ENCODE measurements at regions not wholly inside any gene's neighbourhood (a gene's known extent, or its start where the extent isn't known, plus 50 kb on each side); places are given as distances from the start of the nearest gene placed in this dataset.

DNA sequence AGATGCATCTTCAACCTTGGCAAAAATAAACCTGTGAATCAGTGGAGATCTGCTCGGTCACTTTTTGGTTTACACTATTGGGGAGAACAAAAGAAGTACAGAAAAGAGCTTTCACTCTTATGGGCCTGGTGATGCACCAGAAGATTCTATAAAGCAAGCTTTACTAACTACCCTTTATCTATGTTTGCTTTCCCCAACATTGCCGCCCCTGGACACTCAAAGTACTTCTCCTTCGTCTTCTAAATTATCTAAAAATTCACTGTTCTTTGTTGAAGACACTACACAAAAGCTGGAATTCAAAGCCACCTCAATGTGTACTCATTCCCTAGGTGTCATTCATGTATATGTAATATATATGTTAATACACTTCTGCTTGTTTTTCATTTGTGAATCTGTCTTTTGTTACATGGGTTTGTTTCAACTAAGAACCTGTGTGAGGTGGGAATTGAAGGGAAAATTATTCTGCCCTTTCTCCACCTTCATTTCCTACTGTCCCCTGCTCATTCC lies 97.9 kb upstream of the BTN3A2 start:
- H3K27ac ChIP-seq, result no peak overlapping the region
- no peak for TF ChIP-seq CTCF (conservative IDR thresholded peaks at IDR 0.05)

DNA sequence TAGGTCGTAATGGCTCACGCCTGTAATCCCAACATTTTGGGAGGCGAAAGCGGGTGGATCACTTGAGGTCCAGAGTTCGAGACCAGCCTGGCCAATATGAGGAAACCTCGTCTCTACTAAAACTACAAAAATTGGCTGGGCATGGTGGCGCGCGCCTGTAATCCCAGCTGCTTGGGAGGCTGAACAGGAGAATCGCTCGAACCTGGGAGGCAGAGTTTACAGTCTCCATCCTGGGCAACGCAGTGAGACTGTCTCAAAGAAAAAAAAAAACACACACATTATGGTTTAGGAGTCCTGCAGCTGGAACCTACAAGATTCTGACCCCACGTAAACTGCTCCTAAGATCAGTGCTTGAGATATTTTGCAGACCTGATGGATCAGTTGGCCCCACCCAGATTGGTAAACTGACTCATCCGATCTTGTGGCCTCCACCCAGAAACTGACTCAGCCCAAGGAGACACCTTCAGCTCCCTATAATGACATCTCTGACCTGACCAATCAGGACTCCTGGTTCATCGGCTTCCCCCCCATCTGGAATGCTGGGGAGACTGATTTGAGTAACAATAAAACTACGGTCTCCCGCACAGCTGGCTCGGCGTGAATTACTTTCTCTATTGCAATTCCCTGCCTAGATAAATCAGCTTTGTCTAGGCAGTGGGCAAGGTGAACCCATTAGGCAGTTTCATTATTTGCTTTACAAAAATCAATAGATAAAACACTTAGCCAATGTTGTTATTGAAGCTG lies 96.2 kb upstream of the BTN3A2 start:
- no peak for TF ChIP-seq CTCF (conservative IDR thresholded peaks at IDR 0.05)
- H3K27ac ChIP-seq, result no peak overlapping the region

GRCh38 chr6:26269531-26270485 lies 95.2 kb upstream of the BTN3A2 start:
- no peak for TF ChIP-seq CTCF (conservative IDR thresholded peaks at IDR 0.05)
- H3K27ac ChIP-seq, result no peak overlapping the region

DNA sequence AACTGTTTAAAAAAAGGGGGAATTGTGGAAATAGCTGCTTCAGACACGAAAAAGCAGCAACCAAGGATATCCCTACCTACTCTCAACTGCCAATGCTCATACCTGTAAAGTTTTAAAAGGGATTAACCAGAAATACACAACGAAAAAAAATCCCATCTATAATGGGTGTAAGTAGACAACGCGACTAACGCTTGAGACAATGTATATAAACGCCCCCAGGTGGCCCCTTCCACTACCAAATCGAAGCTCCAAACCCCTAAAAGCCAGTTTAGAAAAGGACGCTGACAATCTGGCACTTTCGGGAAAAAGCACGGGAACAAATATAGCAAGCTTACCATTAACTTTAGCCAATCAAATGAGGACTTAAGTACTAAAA lies 94.5 kb upstream of the BTN3A2 start:
- no peak for TF ChIP-seq CTCF (conservative IDR thresholded peaks at IDR 0.05)
- no peak overlapping the region for H3K27ac ChIP-seq

- no peak for TF ChIP-seq CTCF (conservative IDR thresholded peaks at IDR 0.05)
- no peak overlapping the region for H3K27ac ChIP-seq
Measured at GRCh38 chr6:26270903-26271667, 93.9 kb upstream of the BTN3A2 start.

GRCh38 chr6:26271668-26272024 lies 93.4 kb upstream of the BTN3A2 start:
- H3K27ac ChIP-seq, result no peak overlapping the region
- TF ChIP-seq CTCF (conservative IDR thresholded peaks at IDR 0.05), result no peak

All from VCaP (cell line).